Hepatocyte (in vitro differentiated cells): ENCODE measurements at regions not wholly inside any gene's neighbourhood (a gene's known extent, or its start where the extent isn't known, plus 50 kb on each side); places are given as distances from the start of the nearest gene placed in this dataset.

Experiments used
- EZH2 ChIP-seq: fragments of 200-600 bp; sonication (generic); IDR thresholded peaks from 2 replicates; pipeline ENCODE4 v1.6.1; 2016; ENCODE audit warnings: antibody characterized with exemption, mild to moderate bottlenecking, borderline replicate concordance
- EZH2phosphoT487 ChIP-seq: fragments of 200-600 bp; sonication (generic); IDR thresholded peaks from one replicate; pipeline ENCODE4 v1.6.1; 2018; ENCODE audit warnings: antibody characterized with exemption, mild to moderate bottlenecking, low read depth, moderate library complexity; ENCODE audit not compliant: unreplicated experiment, severe bottlenecking
- TF ChIP-seq, protein P1 (sequence below): fragments of 200-600 bp; sonication (generic); IDR thresholded peaks from 2 replicates; pipeline ENCODE4 v1.5.1; 2016; ENCODE audit warnings: antibody characterized with exemption, mild to moderate bottlenecking; ENCODE audit not compliant: poor library complexity

DNA sequence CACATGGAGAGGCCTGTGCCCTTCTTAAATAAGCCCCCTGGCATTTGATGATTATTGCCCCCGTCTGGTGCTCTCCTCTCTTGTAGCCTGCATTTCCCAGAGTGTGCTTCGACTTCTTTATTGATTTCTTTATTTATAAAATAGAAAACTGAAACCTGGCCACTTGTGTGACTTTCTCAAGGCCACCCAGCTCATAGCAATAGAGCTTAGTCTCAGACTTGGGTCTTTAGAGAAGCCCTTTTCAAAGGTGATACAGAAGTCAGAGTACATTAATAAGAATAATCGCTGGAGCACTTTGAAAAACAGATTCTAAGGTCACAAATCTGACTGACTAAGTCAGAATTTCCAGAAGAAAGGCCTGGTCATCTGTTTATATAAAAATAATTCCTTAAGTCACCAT, 86.6 kb downstream of the NOC3L start:
- TF ChIP-seq, protein P1, sequence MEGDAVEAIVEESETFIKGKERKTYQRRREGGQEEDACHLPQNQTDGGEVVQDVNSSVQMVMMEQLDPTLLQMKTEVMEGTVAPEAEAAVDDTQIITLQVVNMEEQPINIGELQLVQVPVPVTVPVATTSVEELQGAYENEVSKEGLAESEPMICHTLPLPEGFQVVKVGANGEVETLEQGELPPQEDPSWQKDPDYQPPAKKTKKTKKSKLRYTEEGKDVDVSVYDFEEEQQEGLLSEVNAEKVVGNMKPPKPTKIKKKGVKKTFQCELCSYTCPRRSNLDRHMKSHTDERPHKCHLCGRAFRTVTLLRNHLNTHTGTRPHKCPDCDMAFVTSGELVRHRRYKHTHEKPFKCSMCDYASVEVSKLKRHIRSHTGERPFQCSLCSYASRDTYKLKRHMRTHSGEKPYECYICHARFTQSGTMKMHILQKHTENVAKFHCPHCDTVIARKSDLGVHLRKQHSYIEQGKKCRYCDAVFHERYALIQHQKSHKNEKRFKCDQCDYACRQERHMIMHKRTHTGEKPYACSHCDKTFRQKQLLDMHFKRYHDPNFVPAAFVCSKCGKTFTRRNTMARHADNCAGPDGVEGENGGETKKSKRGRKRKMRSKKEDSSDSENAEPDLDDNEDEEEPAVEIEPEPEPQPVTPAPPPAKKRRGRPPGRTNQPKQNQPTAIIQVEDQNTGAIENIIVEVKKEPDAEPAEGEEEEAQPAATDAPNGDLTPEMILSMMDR, result no peak
- TF ChIP-seq EZH2phosphoT487, result no peak
- no peak for TF ChIP-seq EZH2
